ENCODE measurements at regions not wholly inside any gene's neighbourhood (a gene's known extent, or its start where the extent isn't known, plus 50 kb on each side); places are given as distances from the start of the nearest gene placed in this dataset.

GRCh38 chr1:29634746-29635335, 398.5 kb downstream of the PTPRU start:
- TF ChIP-seq, protein P1, sequence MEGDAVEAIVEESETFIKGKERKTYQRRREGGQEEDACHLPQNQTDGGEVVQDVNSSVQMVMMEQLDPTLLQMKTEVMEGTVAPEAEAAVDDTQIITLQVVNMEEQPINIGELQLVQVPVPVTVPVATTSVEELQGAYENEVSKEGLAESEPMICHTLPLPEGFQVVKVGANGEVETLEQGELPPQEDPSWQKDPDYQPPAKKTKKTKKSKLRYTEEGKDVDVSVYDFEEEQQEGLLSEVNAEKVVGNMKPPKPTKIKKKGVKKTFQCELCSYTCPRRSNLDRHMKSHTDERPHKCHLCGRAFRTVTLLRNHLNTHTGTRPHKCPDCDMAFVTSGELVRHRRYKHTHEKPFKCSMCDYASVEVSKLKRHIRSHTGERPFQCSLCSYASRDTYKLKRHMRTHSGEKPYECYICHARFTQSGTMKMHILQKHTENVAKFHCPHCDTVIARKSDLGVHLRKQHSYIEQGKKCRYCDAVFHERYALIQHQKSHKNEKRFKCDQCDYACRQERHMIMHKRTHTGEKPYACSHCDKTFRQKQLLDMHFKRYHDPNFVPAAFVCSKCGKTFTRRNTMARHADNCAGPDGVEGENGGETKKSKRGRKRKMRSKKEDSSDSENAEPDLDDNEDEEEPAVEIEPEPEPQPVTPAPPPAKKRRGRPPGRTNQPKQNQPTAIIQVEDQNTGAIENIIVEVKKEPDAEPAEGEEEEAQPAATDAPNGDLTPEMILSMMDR (IDR thresholded peaks at IDR 0.05): no peak
- no peak for TF ChIP-seq POLR2AphosphoS5 (IDR thresholded peaks at IDR 0.05)
- TF ChIP-seq POLR2A (IDR thresholded peaks at IDR 0.05): no peak
- TF ChIP-seq EP300 (IDR thresholded peaks at IDR 0.05): no peak

Measured in upper lobe of left lung (tissue), 4 donors.